ENCODE measurements at regions not wholly inside any gene's neighbourhood (a gene's known extent, or its start where the extent isn't known, plus 50 kb on each side); places are given as distances from the start of the nearest gene placed in this dataset.

DNA sequence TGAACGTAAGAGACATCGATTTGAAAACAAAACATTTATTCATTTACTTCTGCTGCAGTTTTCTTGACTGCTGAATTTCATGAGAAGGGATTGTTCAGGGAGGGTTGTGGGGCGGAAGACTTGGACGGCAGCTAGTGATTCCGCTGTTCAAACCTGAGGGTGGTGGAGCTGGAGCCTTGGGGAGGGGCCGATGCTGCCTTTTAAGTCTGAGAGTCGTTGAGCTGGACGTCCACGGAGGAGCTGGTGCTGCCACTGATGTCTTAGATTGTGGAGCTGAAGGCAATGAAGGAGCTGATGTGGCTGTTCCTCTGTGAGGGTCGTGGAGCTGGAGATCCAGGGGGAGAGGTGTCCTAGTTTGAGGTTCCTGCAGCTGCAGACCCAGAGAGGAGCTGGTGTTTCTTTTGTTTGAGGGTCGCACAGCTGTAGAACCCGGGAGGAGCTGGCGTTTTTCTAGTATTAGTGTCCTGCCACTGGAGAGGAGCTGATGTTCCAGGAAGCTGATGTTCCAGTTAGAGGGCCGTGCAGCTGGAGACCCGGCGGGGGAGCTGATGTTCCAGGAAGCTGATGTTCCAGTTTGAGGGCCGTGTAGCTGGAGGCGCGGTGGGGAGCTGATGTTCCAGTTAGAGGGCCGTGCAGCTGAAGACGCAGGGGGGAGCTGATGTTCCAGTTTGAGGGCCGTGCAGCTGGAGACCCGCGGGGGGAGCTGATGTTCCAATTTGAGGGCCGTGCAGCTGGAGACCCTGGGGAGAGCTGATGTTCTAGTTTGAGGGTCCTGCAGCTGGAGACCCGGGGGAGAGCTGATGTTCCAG is 150.9 kb downstream of the RTP5 start:
- no peak for DNase-seq (ENCODE audit: low read depth in 4 of 4, low spot score in 3 of 4)

DNA sequence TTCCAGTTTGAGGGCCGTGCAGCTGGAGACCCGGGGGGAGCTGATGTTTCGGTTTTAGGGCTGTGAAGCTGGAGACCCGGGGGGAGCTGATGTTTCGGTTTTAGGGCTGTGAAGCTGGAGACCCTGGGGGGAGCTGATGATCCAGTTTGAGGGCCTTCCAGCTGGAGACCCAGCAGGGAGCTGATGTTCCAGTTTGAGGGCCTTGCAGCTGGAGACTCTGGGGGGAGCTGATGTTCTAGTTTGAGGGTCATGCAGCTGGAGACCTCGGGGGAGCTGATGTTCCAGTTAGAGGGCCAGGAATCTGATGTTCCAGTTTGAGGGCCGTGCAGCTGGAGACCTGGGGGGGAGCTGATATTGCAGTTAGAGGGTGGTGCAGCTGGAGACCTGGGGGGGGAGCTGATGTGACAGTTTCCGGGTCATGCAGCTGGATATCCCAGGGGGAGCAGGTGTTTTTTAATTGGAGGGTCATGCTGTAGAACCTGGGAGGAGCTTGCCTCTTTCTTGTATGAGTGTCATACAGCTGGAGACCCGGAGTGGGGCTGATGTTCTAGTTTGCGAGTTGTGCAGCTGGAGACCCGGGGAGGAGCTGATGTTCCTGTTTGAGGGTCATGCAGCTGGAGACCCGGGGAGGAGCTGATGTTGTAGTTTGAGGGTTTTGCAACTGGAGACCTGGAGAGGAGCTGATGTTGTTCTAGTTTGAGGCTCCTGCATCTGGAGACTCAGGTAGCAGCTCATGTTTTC is 153.2 kb downstream of the RTP5 start:
- no peak for DNase-seq (ENCODE audit: low read depth in 4 of 4, low spot score in 3 of 4)

DNA sequence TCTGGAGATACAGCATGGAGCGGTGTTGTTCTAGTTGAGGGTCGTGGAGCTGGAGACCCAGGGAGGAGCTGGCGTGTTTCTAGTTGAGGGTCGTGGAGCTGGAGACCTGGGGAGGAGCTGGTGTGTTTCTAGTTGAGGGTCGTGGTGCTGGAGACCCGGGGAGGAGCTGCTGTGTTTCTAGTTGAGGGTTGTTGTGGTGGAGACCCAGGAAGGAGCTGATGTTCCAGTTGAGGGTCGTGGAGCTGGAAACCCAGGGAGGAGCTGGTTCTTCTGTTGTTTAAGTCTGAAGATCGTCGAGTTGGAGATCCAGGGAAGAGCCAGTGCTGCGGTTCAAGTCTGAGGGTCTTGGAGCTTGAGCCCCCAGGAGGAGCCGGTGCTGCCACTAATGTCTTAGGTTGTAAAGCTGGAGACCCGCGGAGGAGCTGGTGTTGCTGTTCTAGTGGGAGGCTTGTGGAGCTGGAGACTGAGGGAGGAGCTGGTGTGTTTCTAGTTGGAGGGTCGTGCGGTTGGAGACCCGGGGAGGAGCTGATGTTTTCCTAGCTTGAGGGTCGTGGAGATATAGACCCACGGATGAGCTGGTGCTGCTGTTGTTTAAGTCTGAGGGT is 155.3 kb downstream of the RTP5 start:
- DNase-seq (ENCODE audit: low read depth in 4 of 4, low spot score in 3 of 4) = no peak

DNA sequence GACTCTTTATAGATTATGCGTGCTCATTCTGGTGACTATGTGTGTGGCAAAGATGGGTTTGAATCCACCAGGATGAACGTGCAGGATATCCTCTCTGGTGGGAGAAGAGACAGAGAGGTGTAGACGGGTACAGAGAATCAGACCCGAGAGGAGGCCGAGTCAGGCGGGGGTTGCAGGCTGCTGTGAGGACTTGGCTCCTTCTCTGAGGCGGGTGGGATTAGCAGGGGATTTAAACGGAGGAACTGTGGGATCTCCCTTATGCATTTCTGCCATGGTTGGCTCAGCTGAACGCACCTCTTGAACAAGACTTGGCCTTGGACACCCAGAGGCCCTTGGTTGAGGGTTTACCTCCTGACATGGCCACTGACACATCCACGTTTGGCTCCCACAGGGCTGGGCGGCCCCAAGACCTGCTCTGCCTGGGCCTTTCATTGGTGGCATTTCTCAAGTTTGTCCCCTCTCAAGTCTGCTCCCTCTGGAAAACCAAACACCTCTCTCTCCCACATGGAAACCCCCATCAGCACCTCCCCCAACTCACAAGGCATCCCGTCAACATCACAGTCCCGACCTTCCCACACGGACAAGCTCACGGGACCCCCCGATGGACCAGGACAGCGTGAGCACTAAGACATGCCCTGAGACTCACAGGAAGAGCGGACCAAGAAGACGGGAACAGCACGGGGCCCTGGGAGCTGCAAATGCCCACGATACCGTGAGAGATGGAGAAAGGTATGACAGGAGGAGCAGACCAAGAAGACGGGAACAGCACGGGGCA is 158.3 kb downstream of the RTP5 start:
- no peak for DNase-seq (ENCODE audit: low read depth in 4 of 4, low spot score in 3 of 4)

DNA sequence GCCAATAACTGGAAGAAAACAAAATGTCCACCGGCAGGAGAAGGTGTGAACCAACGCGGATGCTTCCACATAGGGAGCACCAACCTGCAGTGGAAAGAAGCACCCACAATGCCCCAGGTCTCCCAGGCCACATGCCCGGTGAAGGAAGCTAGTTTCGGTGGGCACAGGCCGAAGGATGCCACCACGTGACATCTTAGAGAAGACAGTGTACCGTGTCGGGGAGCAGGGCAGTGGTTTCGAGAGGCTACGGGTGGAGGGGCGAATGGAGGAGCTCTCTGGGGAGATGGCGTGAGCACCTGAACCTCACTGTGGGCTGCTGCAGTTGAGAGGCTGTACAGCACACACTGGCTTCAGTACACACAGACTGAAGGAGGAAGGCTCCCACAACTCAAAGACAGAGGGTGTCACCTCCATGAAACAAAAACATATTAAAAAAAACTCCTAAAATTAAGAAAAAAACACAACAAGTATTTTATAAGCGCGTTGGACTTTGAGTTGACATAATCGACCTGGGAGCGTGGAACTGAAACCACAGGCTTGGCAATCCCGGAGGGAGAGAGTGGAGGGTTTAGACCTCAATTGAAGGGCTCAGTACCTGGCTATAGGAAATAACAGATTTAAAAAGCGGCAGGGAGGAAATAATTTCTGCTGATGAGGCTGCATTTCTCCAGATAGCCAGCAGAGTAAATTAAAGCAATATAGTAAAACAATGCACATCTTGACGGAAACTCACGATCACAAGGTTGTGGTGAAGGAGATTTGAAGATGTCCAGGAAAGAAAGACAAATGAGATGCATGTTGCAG is 160.1 kb downstream of the RTP5 start:
- no peak for DNase-seq (ENCODE audit: low read depth in 4 of 4, low spot score in 3 of 4)

DNA sequence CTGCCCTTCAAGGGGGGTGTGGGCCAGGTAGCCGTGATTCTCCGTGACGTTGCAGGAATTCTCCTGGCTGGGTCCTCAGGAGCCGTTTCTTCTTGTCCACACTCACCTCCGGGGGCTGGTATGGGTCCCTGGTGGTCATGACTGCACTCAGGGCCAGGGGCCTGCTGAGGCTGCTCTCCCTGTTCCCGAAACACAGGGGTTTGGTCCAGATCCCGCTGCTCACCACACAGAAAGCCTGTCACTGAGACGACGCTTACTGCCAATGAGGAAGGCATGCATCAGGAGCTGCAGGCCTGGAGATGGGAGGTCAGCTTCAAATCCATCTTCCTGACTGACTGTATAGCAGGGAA is 160.7 kb downstream of the RTP5 start:
- no peak for DNase-seq (ENCODE audit: low read depth in 4 of 4, low spot score in 3 of 4)

DNA sequence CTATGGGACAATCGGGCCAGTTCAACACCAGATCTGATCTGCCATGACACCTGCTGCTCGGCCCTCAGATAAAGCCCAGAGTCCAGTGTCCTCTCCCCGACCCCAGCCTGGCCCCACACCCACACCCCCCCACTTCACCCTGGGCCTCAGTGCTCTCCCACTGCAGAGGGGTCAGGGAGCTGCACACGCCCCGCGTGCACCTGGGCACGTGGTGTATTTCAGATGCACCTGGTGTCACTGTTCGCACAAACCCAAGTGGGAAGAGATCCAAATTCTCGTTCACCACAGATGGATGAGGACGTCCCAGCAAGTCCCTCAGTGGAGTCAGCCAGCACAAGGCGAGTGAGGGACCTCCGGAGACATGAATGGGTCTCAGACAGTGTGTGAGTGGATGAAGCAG is 161.3 kb downstream of the RTP5 start:
- DNase-seq (ENCODE audit: low read depth in 4 of 4, low spot score in 3 of 4) = no peak

DNA sequence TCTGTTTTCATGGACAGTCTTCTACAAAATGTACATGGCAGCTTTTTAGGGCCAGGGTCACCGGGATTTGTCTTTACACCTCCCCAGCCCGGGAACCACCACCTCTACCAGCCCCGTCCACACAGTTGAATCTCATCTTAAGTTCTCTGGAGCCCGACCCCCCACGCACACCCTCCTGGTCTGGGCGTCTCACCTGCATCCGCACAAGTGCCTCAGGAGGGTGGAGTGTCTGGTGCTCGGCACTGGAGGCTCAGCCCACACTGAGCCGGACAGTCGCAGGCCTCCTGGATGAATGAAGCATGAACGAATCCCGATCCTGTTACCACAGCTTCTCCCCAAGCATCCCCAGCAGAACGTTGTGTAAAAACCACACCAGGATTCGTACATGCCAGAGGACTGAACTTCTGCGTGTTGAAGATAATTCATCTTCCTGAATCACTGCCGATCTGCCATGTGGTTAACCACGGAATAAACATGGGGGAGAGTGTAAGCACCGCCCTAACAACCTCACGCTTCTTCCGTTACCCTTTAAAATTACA is 162.0 kb downstream of the RTP5 start:
- DNase-seq (ENCODE audit: low read depth in 4 of 4, low spot score in 3 of 4) = no peak

DNA sequence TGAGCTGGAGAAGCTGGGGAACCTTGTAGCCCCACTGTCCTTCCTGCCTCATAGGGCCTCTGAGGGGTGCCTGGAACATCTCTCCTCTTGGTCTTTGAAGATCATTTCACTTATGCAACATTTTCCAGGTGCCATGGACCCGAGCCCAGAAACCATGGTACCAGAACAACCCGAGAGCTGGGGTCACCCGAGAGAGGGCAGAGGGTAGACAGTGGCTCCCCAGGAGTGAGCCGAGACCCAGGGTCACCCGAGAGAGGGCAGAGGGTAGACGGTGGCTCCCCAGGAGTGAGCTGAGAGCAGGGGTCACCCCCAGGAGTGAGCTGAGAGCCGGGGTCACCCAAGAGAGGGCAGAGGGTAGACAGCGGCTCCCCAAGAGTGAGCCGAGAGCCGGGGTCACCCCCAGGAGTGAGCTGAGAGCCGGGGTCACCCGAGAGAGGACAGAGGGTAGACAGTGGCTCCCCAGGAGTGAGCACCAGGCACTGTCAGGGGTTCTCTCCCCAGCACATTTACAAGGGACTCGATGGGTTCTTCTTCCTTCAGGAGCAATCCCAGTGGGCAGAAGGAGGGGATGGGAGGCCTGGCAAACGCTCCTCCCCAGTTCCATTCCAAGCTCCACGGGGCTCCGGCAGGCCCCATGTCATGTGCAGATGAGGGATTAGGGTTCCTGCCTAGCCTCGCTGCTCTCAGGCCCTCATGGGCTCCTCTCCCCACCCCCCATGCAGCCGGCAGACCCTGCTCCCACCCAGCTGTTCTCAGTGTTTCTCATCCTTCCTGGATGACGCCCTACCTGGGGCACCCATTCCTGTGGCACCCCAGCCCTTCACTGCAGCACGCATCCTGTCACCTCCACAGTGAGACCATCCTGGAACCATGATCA is 163.5 kb downstream of the RTP5 start:
- no peak for DNase-seq (ENCODE audit: low read depth in 4 of 4, low spot score in 3 of 4)

DNA sequence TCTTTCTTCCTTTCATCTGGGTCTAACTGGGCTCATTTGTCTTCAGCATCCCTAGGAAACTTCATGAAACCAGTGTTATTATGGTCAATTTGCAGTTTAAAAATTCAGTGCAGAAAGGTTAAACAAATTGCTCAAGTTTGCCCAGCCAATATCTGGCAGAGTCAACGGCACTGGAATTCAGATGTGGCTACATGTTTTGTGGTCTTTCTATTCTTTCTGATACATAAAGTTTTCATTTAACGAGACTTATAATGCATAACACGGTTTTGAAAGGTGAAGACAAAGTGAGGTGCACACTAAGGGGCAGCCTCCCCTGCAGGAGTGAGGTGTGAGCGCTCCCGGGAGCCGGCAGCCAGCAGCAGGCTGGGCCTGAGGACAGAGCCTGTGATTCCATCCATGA is 164.6 kb downstream of the RTP5 start:
- DNase-seq (ENCODE audit: low read depth in 4 of 4, low spot score in 3 of 4) = no peak

DNA sequence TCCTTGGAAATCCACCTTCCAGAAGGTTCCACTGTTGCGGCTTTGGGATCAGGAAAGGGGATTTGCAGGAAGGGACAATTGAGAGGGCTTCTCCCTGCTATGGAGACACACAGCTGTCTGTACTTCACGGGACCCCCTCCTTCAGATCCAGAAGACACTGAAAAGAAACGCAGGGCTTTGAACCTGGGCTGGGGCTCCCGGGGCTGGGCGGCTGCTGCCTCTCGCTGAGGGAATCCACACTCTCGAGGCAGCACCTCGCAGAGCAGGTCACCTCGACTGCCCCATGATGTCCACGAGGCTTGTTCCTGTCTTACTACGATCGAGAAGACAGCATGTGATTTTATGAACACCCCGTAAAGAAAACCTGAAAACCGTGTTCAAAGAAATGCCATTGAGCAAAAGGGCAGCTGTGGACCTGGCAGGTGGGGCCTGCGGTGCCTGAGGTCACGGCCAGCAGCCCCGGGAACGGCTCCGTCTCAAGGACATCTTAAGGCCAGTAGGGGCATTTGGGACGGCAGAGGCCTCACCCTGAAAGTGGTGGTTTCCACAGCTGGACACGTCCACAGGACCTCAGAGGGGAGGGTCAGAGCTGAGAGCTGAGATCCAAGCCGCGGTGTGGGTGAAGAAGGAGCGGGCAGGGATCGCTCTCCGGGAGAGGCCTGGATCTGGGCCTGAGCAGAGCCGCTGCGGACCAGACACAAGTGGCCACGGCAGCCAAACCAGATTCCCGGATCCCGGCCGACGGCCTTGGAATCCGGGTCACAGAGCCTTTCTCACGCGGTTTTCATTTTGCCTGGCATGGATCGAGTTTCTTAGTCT is 165.7 kb downstream of the RTP5 start:
- DNase-seq (ENCODE audit: low read depth in 4 of 4, low spot score in 3 of 4) = no peak

DNA sequence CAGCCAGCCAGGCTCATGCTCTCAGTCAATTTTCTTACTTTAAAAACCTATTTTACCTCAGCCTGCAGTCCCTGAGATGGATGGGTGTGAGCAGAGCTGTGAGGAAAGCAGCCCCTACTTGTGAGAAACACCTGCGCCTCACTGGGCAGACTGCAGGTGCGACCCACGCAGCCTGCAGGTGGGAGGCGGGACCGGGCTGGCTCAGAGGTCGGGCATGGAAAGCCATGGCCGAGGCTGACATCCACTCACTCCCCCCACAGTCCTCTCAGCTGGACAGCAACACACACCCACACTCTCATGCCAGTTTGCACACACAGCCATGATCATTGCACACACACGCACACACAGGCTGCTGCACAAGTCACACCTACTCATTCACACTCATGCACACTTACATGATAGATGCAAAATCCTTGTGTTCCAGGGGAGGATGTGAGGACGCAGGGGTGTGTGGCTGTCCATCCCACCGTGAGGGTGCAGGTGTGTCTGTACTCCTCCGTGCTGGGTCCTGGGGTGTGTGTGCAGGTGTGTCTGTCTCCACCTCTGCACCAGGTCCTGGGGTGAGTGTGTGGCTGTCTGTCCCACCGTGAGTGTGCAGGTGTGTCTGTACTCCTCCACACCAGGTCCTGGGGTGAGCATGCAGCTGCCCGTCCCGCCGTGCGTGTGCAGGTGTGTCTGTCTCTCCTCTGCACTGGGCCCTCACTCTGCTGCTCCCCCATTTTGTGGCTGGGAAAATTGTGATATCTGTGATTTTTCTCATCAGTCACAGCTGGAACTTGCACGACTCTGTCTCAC is 166.5 kb downstream of the RTP5 start:
- DNase-seq (ENCODE audit: low read depth in 4 of 4, low spot score in 3 of 4) = no peak

DNA sequence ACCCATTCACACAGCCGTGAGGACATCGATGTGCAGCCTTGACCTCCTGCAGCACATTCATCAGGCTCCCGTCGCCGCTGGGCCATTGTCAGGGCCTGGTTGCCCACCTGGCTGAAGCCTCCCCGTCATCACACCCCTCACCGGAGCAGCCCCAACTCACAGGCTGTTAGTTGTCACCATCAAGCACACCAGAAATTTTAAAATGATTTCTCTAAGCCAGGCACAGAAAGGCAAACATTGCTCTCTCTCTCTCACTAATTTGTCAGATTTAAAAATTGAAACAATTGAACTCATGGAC is 167.1 kb downstream of the RTP5 start:
- no peak for DNase-seq (ENCODE audit: low read depth in 4 of 4, low spot score in 3 of 4)

DNA sequence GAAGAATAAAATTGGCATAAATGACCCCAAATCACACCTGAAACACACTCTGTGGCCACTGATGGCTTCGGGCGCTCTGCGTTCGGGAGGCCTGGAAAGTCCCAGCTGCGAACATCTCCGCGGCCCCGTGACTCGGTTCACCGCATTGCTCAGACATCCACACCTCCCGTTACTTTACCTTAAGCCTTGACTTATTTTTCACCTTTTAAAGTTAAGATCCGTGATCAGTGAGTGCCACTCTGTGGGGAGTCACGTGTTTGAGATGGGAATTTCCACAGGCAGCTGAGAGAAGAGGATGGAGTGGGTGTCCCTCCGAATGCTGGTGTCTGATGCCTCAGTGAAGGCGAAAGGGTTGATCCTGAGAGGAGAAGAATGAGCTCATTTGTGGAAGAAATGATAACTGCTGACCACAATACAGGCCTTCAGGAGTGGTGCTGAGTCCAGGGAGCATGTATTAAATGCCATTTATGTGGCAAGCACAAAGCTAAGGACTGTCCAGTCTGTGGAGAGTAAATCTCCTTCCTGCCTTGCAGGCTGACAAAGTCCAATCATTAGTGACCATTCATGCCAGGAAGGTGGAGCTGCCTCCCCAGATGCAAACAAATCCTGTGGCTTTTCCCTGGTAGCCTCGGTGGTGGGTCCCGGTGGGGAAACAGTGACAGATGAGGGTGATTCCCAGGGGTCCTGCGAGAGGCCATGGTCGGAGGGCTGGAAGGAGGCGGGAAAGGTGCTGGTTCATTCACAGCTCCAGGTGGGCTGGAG is 168.8 kb downstream of the RTP5 start:
- DNase-seq (ENCODE audit: low read depth in 4 of 4, low spot score in 3 of 4) = no peak

DNA sequence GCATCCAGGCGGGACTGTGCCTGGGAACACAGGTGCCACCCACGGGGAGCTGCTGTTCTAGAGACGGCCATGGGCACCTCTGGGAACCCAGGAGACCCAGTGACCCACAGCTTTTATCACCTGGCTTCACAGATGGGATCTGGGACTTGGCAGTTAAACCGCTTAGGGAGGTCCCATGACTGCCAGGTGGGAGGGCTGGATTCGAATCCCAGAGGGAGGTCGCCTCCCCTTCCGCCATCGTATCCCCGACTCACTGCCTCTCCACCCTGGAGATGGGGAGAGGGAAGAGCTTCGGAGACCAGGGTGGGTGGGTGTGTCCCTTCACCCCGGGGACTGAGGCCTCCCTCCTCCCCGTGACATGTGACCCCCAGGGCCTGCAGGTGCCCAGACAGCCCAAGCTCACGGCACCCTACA is 169.4 kb downstream of the RTP5 start:
- DNase-seq (ENCODE audit: low read depth in 4 of 4, low spot score in 3 of 4) = no peak

DNA sequence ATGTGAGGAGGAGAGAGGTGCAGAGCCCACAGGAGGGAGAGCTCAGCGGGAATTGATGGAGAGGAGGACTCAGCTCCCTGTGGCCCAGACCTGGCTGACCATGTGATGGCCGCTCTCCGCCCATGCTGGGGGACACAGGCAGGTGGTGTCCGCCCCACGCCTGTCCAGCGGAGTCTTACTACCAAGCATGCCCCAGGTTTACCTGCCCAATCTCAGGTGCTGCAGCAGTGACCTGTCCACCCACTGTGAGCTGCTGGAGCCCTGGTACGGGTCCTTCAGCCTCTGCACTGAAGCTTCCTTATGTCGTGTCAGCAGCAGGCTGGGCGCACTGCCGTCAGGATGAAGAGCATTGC is 170.8 kb downstream of the RTP5 start:
- no peak for DNase-seq (ENCODE audit: low read depth in 4 of 4, low spot score in 3 of 4)

DNA sequence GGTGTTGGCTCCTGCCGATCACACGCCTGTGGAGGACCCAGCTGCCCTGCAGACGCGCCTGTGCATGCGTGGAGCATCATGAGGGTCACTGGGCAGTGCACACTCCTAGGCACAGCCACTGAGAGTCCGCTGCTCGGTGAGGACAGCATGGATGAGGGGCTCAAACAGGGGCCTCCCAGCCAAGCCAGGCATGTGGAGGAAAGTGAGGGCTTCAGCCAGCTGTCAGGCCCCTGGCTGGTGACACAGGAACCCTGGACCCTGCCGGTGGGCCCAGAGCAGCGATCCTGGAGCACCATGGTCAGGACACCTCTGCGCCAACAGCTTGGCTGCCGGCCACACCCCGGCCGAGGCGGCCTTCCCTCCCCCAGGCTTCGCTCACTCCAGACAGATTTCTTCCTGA is 171.2 kb downstream of the RTP5 start:
- DNase-seq (ENCODE audit: low read depth in 4 of 4, low spot score in 3 of 4) = no peak
